AG04450 (cell line): ENCODE measurements at regions not wholly inside any gene's neighbourhood (a gene's known extent, or its start where the extent isn't known, plus 50 kb on each side); places are given as distances from the start of the nearest gene placed in this dataset.

Experiments used
- CTCF ChIA-PET: fragments of 300-600, 350-600 bp; formaldehyde crosslinking; extraction: SDS; loops from one replicate; lab custom pipeline; 2022; ENCODE audit warnings: antibody characterized with exemption, inconsistent platforms; lab: Charles Lee
- POLR2A ChIA-PET: fragments of 350-600 bp; formaldehyde crosslinking; extraction: SDS; loops from one replicate; lab custom pipeline; 2021; ENCODE audit warnings: antibody characterized with exemption, inconsistent platforms; lab: Yijun Ruan, JAX
- DNase-seq: peaks from one replicate; pipeline ENCODE4 v3.0.0-alpha.2; 2011; ENCODE audit warnings: low read depth, low spot score
- H3K27ac ChIP-seq: one replicate; pipeline ENCODE4 v1.5.1; 2012; ENCODE audit warnings: low read depth, low read length, control low read depth
- H3K27me3 ChIP-seq: one replicate; pipeline ENCODE4 v1.6.0; 2012; ENCODE audit warnings: low read length; ENCODE audit not compliant: control insufficient read depth, insufficient read depth
- H3K4me3 ChIP-seq: 2 replicates; pipeline ENCODE4 v1.5.1; 2011; ENCODE audit warnings: mild to moderate bottlenecking, low read depth, low read length, control low read depth
- H3K9me3 ChIP-seq: 2 replicates; pipeline ENCODE4 v1.5.1; 2012; ENCODE audit warnings: low read length; ENCODE audit not compliant: control insufficient read depth, insufficient read depth
- TF ChIP-seq, protein P1 (sequence below): IDR thresholded peaks from 2 replicates; pipeline ENCODE4 v1.5.1; 2011; ENCODE audit warnings: low read depth, low read length, control low read depth, inconsistent platforms

DNA sequence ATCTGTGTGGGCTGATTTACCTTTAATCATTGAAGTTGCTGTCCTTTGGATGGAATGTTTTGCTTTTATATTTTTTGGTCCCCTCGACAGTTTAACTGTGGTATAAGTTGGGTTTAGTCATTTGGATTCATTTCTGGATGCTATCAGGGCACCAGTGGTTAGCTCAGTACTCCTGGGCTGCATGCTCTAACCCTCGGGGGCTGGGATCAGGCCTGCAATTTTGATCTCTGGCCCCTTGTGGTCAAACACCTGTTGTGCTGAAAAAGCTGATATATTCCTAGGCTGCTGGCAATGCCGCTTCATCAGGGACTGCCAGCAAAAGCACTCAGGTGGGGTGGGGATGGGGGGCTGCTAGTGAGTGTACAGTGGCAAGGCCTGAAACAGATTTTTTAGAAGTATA lies 440.4 kb upstream of the RIOK2 start:
- DNase-seq: no peak
- Histone ChIP-seq H3K27ac (no peak overlapping the region), H3K4me3 (no peak overlapping the region), H3K9me3 (no peaks in the 10 kb centered on the region), H3K27me3 (no peaks in the 10 kb centered on the region)
- CTCF ChIA-PET: no interaction called here
- POLR2A ChIA-PET: no interaction called here
- TF ChIP-seq, protein P1, sequence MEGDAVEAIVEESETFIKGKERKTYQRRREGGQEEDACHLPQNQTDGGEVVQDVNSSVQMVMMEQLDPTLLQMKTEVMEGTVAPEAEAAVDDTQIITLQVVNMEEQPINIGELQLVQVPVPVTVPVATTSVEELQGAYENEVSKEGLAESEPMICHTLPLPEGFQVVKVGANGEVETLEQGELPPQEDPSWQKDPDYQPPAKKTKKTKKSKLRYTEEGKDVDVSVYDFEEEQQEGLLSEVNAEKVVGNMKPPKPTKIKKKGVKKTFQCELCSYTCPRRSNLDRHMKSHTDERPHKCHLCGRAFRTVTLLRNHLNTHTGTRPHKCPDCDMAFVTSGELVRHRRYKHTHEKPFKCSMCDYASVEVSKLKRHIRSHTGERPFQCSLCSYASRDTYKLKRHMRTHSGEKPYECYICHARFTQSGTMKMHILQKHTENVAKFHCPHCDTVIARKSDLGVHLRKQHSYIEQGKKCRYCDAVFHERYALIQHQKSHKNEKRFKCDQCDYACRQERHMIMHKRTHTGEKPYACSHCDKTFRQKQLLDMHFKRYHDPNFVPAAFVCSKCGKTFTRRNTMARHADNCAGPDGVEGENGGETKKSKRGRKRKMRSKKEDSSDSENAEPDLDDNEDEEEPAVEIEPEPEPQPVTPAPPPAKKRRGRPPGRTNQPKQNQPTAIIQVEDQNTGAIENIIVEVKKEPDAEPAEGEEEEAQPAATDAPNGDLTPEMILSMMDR: no peak

DNA sequence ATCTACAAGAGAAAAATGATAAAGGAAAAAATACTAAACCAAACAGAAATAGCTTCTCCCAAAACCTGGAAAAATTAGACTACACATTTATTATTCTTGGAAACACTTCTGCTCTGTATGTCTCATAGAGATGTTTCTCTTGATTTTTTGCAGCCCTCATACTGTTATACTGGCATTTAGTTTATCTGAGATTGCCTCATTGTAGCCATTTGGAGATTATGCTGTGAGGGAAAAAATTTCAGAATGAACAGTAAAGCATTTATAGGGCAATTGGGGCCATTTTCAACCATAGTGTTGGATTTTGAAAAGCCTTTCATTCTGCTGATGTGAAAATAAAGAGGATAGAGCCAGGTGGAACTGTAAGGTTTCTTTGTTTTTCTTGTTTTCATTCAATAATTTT lies 441.8 kb upstream of the RIOK2 start:
- TF ChIP-seq, protein P1: no peak
- no peak for DNase-seq
- no peaks in the 10 kb centered on the region for H3K27me3 ChIP-seq
- no peaks in the 10 kb centered on the region for H3K9me3 ChIP-seq
- H3K27ac ChIP-seq: no peak overlapping the region
- POLR2A ChIA-PET: no interaction called here
- CTCF ChIA-PET: no interaction called here
- H3K4me3 ChIP-seq: no peak overlapping the region

DNA sequence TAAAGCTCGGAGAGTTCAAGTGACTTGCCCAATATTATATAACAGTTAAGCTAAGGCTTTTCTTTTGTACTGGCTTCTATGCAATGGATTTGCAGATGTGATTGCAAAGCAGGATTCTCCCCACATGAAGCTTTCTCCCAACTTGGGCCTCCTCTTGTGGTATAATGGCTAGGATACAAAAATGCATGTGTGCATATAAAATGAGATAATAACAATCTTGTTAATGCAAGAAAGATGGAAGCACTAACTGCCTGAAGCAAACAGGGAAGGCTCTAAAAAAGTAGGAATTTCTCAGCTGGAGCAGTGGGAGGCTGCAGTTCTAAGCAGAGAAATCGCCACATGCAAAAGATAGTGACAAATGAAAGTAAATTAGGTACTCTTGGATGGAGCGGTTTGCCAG lies 444.2 kb upstream of the RIOK2 start:
- POLR2A ChIA-PET: no interaction called here
- CTCF ChIA-PET: interaction anchor here (0.6 to 1.1 kb wide), 2 partner anchors 93 to 1142 kb away, joined by 3 read pairs; no protein-coding TSS in a partner anchor

DNA sequence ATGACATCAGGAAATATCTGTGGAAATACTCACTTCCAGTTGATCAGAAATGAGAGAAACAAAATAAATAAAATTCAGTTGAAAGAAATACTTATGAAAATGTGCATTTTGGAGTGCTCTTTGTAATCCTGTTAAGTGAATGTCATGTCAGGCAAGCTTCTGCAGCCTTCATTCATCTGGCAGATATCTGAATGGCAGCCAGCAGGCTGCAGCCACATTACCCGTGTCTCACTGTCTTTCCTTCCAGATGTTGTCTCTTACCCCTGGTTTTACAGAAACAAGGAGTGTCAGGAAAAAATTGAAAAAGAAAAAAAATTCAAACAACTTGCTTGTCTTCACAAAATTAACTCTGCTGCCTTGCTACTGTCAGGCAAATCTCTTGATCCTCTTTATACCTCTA lies 445.0 kb upstream of the RIOK2 start:
- no peak overlapping the region for H3K27ac ChIP-seq
- POLR2A ChIA-PET: no interaction called here
- TF ChIP-seq, protein P1: no peak
- CTCF ChIA-PET: interaction anchor here (0.6 to 1.1 kb wide), 2 partner anchors 94 to 1141 kb away, joined by 3 read pairs; no protein-coding TSS in a partner anchor
- no peak overlapping the region for H3K4me3 ChIP-seq
- no peaks in the 10 kb centered on the region for H3K27me3 ChIP-seq
- no peaks in the 10 kb centered on the region for H3K9me3 ChIP-seq
- no peak for DNase-seq

More for the DNA sequence above, 444.2 kb upstream of the RIOK2 start:
- DNase-seq: no peak
- no peaks in the 10 kb centered on the region for H3K9me3 ChIP-seq
- no peak overlapping the region for H3K27ac ChIP-seq
- TF ChIP-seq, protein P1: no peak
- no peaks in the 10 kb centered on the region for H3K27me3 ChIP-seq
- no peak overlapping the region for H3K4me3 ChIP-seq

DNA sequence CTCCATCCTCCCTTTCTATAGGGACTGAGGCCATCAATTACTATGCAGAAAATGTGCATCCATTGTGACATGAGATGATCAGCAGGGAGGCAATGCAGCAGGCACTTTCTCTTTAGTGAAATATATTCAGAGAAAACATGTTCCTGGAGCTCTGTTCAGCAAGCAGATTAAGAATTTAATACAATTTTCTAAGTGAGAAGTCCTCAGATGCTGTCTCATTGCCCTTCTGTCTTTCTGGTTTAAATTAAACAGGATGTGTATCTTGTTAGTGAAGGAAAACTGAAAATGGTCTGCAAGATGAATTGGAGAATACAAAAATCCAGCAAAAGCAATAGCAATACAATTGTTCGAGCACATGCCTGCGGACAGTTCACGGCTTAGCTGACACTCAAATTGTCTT lies 445.8 kb upstream of the RIOK2 start:
- TF ChIP-seq, protein P1: no peak
- Histone ChIP-seq H3K27me3 (no peaks in the 10 kb centered on the region), H3K27ac (no peak overlapping the region), H3K9me3 (no peaks in the 10 kb centered on the region), H3K4me3 (no peak overlapping the region)
- ChIA-PET CTCF (no interaction called here), POLR2A (no interaction called here)
- DNase-seq: no peak
